ENCODE measurements at regions not wholly inside any gene's neighbourhood (a gene's known extent, or its start where the extent isn't known, plus 50 kb on each side); places are given as distances from the start of the nearest gene placed in this dataset.

GRCh38 chr20:57079031-57080005 lies 187.1 kb downstream of the BMP7 start:
- no peak for DNase-seq (ENCODE audit: low read depth in 2 of 2)

GRCh38 chr20:57080796-57081195 lies 185.6 kb downstream of the BMP7 start:
- DNase-seq (ENCODE audit: low read depth in 2 of 2), result no peak

GRCh38 chr20:57082357-57082945 lies 184.0 kb downstream of the BMP7 start:
- no peak for DNase-seq (ENCODE audit: low read depth in 2 of 2)

- DNase-seq (ENCODE audit: low read depth in 2 of 2), result no peak
Observed at GRCh38 chr20:57083072-57083471, 183.4 kb downstream of the BMP7 start.

- DNase-seq (ENCODE audit: low read depth in 2 of 2), result no peak
Observed at GRCh38 chr20:57086066-57086465, 180.4 kb downstream of the BMP7 start.

- DNase-seq (ENCODE audit: low read depth in 2 of 2), result no peak
Observed at GRCh38 chr20:57087102-57087501, 179.3 kb downstream of the BMP7 start.

GRCh38 chr20:57087705-57088104 lies 178.7 kb downstream of the BMP7 start:
- no peak for DNase-seq (ENCODE audit: low read depth in 2 of 2)

GRCh38 chr20:57088436-57088835 lies 178.0 kb downstream of the BMP7 start:
- no peak for DNase-seq (ENCODE audit: low read depth in 2 of 2)

GRCh38 chr20:57089699-57090144 lies 176.7 kb downstream of the BMP7 start:
- DNase-seq (ENCODE audit: low read depth in 2 of 2), result peak; percentile 43 to 51

- DNase-seq (ENCODE audit: low read depth in 2 of 2), result no peak
Observed at GRCh38 chr20:57090590-57091560, 175.6 kb downstream of the BMP7 start.

GRCh38 chr20:57091748-57092111 lies 174.7 kb downstream of the BMP7 start:
- no peak for DNase-seq (ENCODE audit: low read depth in 2 of 2)

- peak; percentile 37 to 38 for DNase-seq (ENCODE audit: low read depth in 2 of 2)
Observed at GRCh38 chr20:57092112-57092899, 174.1 kb downstream of the BMP7 start.

- DNase-seq (ENCODE audit: low read depth in 2 of 2), result no peak
Observed at GRCh38 chr20:57092900-57093530, 173.4 kb downstream of the BMP7 start.

- DNase-seq (ENCODE audit: low read depth in 2 of 2), result no peak
Observed at GRCh38 chr20:57093766-57094165, 172.7 kb downstream of the BMP7 start.

GRCh38 chr20:57094252-57094891 lies 172.1 kb downstream of the BMP7 start:
- DNase-seq (ENCODE audit: low read depth in 2 of 2), result no peak

GRCh38 chr20:57094991-57095390 lies 171.4 kb downstream of the BMP7 start:
- DNase-seq (ENCODE audit: low read depth in 2 of 2), result no peak

- no peak for DNase-seq (ENCODE audit: low read depth in 2 of 2)
Observed at GRCh38 chr20:57095426-57095825, 171.0 kb downstream of the BMP7 start.

GRCh38 chr20:57097245-57097915 lies 169.1 kb downstream of the BMP7 start:
- no peak for DNase-seq (ENCODE audit: low read depth in 2 of 2)

- no peak for DNase-seq (ENCODE audit: low read depth in 2 of 2)
Observed at GRCh38 chr20:57102160-57102559, 164.3 kb downstream of the BMP7 start.

GRCh38 chr20:57102566-57102965 lies 163.9 kb downstream of the BMP7 start:
- no peak for DNase-seq (ENCODE audit: low read depth in 2 of 2)

All from stimulated activated CD8-positive, alpha-beta memory T cell treated with anti-CD3 and anti-CD28 coated beads, Interleukin-15, amount 100 ng/mL, for 48 hours (primary cell).